ENCODE measurements at regions not wholly inside any gene's neighbourhood (a gene's known extent, or its start where the extent isn't known, plus 50 kb on each side); places are given as distances from the start of the nearest gene placed in this dataset.
"Not testable (repeated sequence)": the region's sequence is repeated elsewhere in the genome, so short reads cannot be mapped to it uniquely, and the experiment has no call there.

- not testable (repeated sequence) for TF ChIP-seq POLR2A, CTCF, POLR2AphosphoS5 (IDR thresholded peaks at IDR 0.05)
Measured at GRCh38 chr7:32741853-32742476, 149.6 kb downstream of the KBTBD2 start.
